ENCODE measurements at regions not wholly inside any gene's neighbourhood (a gene's known extent, or its start where the extent isn't known, plus 50 kb on each side); places are given as distances from the start of the nearest gene placed in this dataset.

DNA sequence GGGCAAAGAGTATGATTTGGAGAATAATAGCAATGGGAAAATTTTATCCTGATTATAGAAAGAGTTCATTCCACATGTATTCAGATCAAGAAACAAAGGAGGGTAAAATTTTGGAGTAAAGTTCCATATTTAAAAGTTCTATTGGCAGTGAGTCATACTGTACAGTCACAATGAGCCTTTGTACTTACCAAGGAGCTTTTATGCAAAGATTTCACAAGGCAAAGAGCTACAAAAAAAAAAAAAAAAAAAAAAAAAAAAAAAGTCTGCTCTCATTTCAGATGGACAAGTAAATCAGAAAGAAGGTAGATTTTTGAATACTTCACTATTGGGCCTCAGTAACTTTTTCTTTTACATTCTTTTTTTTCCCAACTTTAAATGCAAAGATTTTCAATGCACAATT is 1802.2 kb upstream of the PIK3C3 start:
- Histone ChIP-seq H3K9me3 (replicated peaks; ENCODE audit: control insufficient read depth, insufficient read depth, low read length) (no peaks in the 10 kb centered on the region), H3K9ac (replicated peaks; ENCODE audit: extremely low read depth, insufficient read depth, low read length) (no peak overlapping the region), H3K4me2 (ENCODE audit: insufficient read depth, low read length) (no peak overlapping the region), H3K27me3 (ENCODE audit: control insufficient read depth in 2 of 2, insufficient read depth in 2 of 2, low read length in 2 of 2) (no peaks in the 10 kb centered on the region), H3K36me3 (ENCODE audit: control insufficient read depth in 2 of 2, extremely low read depth in 1 of 2, insufficient read depth in 2 of 2, low read length in 2 of 2) (no peaks in the 10 kb centered on the region), H3K27ac (ENCODE audit: insufficient read depth, low read depth, low read length) (no peak overlapping the region), H3K9me1 (replicated peaks; ENCODE audit: control insufficient read depth, extremely low read depth, insufficient read depth, low read length) (no peaks in the 10 kb centered on the region), H4K20me1 (replicated peaks; ENCODE audit: control insufficient read depth, extremely low read depth, insufficient read depth, low read length) (no peaks in the 10 kb centered on the region), H3K4me3 (replicated peaks in 1 of 3; ENCODE audit: insufficient read depth in 1 of 3, low read depth in 1 of 3, low read length in 3 of 3) (no peak overlapping the region), H3K4me1 (ENCODE audit: control insufficient read depth, extremely low read depth, insufficient read depth, low read length) (no peaks in the 10 kb centered on the region), H2AFZ (ENCODE audit: low read depth, low read length) (no peak overlapping the region), H3K79me2 (ENCODE audit: control insufficient read depth, insufficient read depth, low read length) (no peaks in the 10 kb centered on the region)
- DNase-seq (ENCODE audit: low read depth, low spot score), result no peak
- FAIRE-seq, result no peak
- ChIA-PET CTCF (no interaction called here), POLR2A (no interaction called here)
- dilution Hi-C loops (cut with MboI; ENCODE audit: extremely low pct_ligation_motif_present, low sequenced_read_pairs), result no loop called here
- intact Hi-C loops (cut with micrococcal nuclease), result no loop called here
- no TSS peak for BruUV-seq (replicated peaks)
- TF ChIP-seq MYC (IDR thresholded peaks at IDR 0.05; ENCODE audit: low read depth, low read length) (no peak), POLR2A (IDR thresholded peaks at IDR 0.05; ENCODE audit: low read depth, low read length) (no peak)

GRCh38 chr18:40148960-40149359 is 1806.1 kb upstream of the PIK3C3 start:
- Histone ChIP-seq H3K4me2 (ENCODE audit: insufficient read depth, low read length) (no peak overlapping the region), H4K20me1 (replicated peaks; ENCODE audit: control insufficient read depth, extremely low read depth, insufficient read depth, low read length) (no peaks in the 10 kb centered on the region), H3K27ac (ENCODE audit: insufficient read depth, low read depth, low read length) (no peak overlapping the region), H3K4me3 (replicated peaks in 1 of 3; ENCODE audit: insufficient read depth in 1 of 3, low read depth in 1 of 3, low read length in 3 of 3) (no peak overlapping the region), H3K9ac (replicated peaks; ENCODE audit: extremely low read depth, insufficient read depth, low read length) (no peak overlapping the region), H3K9me3 (replicated peaks; ENCODE audit: control insufficient read depth, insufficient read depth, low read length) (no peaks in the 10 kb centered on the region), H2AFZ (ENCODE audit: low read depth, low read length) (no peak overlapping the region), H3K4me1 (ENCODE audit: control insufficient read depth, extremely low read depth, insufficient read depth, low read length) (no peaks in the 10 kb centered on the region), H3K9me1 (replicated peaks; ENCODE audit: control insufficient read depth, extremely low read depth, insufficient read depth, low read length) (no peaks in the 10 kb centered on the region), H3K36me3 (ENCODE audit: control insufficient read depth in 2 of 2, extremely low read depth in 1 of 2, insufficient read depth in 2 of 2, low read length in 2 of 2) (no peaks in the 10 kb centered on the region), H3K79me2 (ENCODE audit: control insufficient read depth, insufficient read depth, low read length) (no peaks in the 10 kb centered on the region), H3K27me3 (ENCODE audit: control insufficient read depth in 2 of 2, insufficient read depth in 2 of 2, low read length in 2 of 2) (no peaks in the 10 kb centered on the region)
- ChIA-PET CTCF (no interaction called here), POLR2A (no interaction called here)
- dilution Hi-C loops (cut with MboI; ENCODE audit: extremely low pct_ligation_motif_present, low sequenced_read_pairs) (no loop called here), intact Hi-C loops (cut with micrococcal nuclease) (no loop called here)
- no peak for FAIRE-seq
- no TSS peak for BruUV-seq (replicated peaks)
- TF ChIP-seq JUN (IDR thresholded peaks at IDR 0.05; ENCODE audit: borderline replicate concordance, insufficient read depth, insufficient read length, low read depth), result no peak
- TF ChIP-seq, protein P1, sequence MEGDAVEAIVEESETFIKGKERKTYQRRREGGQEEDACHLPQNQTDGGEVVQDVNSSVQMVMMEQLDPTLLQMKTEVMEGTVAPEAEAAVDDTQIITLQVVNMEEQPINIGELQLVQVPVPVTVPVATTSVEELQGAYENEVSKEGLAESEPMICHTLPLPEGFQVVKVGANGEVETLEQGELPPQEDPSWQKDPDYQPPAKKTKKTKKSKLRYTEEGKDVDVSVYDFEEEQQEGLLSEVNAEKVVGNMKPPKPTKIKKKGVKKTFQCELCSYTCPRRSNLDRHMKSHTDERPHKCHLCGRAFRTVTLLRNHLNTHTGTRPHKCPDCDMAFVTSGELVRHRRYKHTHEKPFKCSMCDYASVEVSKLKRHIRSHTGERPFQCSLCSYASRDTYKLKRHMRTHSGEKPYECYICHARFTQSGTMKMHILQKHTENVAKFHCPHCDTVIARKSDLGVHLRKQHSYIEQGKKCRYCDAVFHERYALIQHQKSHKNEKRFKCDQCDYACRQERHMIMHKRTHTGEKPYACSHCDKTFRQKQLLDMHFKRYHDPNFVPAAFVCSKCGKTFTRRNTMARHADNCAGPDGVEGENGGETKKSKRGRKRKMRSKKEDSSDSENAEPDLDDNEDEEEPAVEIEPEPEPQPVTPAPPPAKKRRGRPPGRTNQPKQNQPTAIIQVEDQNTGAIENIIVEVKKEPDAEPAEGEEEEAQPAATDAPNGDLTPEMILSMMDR (IDR thresholded peaks at IDR 0.05; ENCODE audit: extremely low read depth in 1 of 2, insufficient read depth in 1 of 2, low read depth in 1 of 2, low read length in 2 of 2), result no peak
- no peak for TF ChIP-seq POLR2AphosphoS5 (IDR thresholded peaks at IDR 0.05; ENCODE audit: insufficient read depth, low read depth, low read length)
- TF ChIP-seq GATA2 (IDR thresholded peaks at IDR 0.05; ENCODE audit: insufficient read depth, insufficient read length, low read depth, low read length), result no peak
- no peak for TF ChIP-seq FOS (IDR thresholded peaks at IDR 0.05; ENCODE audit: borderline replicate concordance, insufficient read depth, low read length)
- TF ChIP-seq POLR2A (IDR thresholded peaks at IDR 0.05; ENCODE audit: low read depth, low read length), result no peak
- TF ChIP-seq MYC (IDR thresholded peaks at IDR 0.05; ENCODE audit: low read depth, low read length), result no peak
- no peak for TF ChIP-seq EZH2 (IDR thresholded peaks at IDR 0.05; ENCODE audit: borderline replicate concordance, low read depth, low read length, severe bottlenecking)
- TF ChIP-seq, protein P2, sequence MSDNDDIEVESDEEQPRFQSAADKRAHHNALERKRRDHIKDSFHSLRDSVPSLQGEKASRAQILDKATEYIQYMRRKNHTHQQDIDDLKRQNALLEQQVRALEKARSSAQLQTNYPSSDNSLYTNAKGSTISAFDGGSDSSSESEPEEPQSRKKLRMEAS (IDR thresholded peaks at IDR 0.05; ENCODE audit: insufficient read depth, insufficient read length), result no peak
- DNase-seq (ENCODE audit: low read depth, low spot score), result no peak

Data from endothelial cell of umbilical vein (primary cell).